ENCODE measurements at regions not wholly inside any gene's neighbourhood (a gene's known extent, or its start where the extent isn't known, plus 50 kb on each side); places are given as distances from the start of the nearest gene placed in this dataset.

DNA sequence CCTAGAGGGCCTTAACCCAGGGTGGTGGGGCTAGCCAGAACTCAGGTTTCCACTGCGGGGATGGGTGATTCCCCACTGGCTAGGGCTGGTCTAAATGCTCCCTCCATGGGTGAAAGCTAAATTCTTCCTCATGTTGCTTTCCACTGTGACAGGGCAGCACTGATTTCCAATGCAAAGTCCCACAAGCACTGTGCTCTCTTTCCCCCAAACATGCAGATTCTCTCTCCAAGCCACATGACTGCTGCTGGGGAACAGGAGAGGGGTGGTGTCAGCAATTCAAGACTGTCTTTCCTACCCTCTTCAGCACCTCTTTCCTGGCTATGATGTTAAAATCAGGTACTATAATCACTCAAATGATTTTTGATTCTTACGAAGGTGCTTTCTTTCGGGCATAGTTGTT is 215.5 kb downstream of the RWDD3 start (continued):
- no peak for TF ChIP-seq ZNF407 (IDR thresholded peaks at IDR 0.05; ENCODE audit: low read depth)
- TF ChIP-seq, protein P1, sequence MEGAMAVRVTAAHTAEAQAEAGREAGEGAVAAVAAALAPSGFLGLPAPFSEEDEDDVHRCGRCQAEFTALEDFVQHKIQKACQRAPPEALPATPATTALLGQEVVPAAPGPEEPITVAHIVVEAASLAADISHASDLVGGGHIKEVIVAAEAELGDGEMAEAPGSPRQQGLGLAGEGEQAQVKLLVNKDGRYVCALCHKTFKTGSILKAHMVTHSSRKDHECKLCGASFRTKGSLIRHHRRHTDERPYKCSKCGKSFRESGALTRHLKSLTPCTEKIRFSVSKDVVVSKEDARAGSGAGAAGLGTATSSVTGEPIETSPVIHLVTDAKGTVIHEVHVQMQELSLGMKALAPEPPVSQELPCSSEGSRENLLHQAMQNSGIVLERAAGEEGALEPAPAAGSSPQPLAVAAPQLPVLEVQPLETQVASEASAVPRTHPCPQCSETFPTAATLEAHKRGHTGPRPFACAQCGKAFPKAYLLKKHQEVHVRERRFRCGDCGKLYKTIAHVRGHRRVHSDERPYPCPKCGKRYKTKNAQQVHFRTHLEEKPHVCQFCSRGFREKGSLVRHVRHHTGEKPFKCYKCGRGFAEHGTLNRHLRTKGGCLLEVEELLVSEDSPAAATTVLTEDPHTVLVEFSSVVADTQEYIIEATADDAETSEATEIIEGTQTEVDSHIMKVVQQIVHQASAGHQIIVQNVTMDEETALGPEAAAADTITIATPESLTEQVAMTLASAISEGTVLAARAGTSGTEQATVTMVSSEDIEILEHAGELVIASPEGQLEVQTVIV (CRISPR knock-in tag; IDR thresholded peaks at IDR 0.05; ENCODE audit: borderline replicate concordance), result no peak
- TF ChIP-seq, protein P2, sequence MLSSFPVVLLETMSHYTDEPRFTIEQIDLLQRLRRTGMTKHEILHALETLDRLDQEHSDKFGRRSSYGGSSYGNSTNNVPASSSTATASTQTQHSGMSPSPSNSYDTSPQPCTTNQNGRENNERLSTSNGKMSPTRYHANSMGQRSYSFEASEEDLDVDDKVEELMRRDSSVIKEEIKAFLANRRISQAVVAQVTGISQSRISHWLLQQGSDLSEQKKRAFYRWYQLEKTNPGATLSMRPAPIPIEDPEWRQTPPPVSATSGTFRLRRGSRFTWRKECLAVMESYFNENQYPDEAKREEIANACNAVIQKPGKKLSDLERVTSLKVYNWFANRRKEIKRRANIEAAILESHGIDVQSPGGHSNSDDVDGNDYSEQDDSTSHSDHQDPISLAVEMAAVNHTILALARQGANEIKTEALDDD (IDR thresholded peaks at IDR 0.05), result no peak
